ENCODE measurements at regions not wholly inside any gene's neighbourhood (a gene's known extent, or its start where the extent isn't known, plus 50 kb on each side); places are given as distances from the start of the nearest gene placed in this dataset.

- Histone ChIP-seq H2BK12ac (ENCODE audit: low read depth, low read length) (no peak overlapping the region), H2BK15ac (ENCODE audit: low read length) (no peak overlapping the region), H3K36me3 (ENCODE audit: control insufficient read depth in 2 of 4, insufficient read depth in 4 of 4, low read length in 3 of 4) (no peaks in the 10 kb centered on the region), H3K9me3 (ENCODE audit: insufficient read depth in 2 of 2, low read depth in 1 of 2, low read length in 1 of 2) (no peaks in the 10 kb centered on the region), H2AK5ac (ENCODE audit: low read depth, low read length) (no peak overlapping the region), H3K9ac (replicated peaks in 1 of 4; ENCODE audit: extremely low read depth in 1 of 4, low read depth in 3 of 4, low read length in 3 of 4) (no peak overlapping the region), H3K4me3 (ENCODE audit: extremely low read depth in 1 of 4, insufficient read depth in 2 of 4, low read depth in 3 of 4, low read length in 4 of 4) (no peak overlapping the region), H4K8ac (ENCODE audit: extremely low read depth, insufficient read depth, low read length) (no peak overlapping the region), H3K4ac (replicated peaks; ENCODE audit: insufficient read length, low read depth, low read length) (no peak overlapping the region), H4K5ac (ENCODE audit: insufficient read length, low read depth, low read length) (no peak overlapping the region), H3K23me2 (ENCODE audit: low read depth, low read length) (no peaks in the 10 kb centered on the region), H2AFZ (ENCODE audit: low read length) (no peak overlapping the region), H3K23ac (ENCODE audit: insufficient read length) (no peak overlapping the region), H4K20me1 (replicated peaks in 1 of 2; ENCODE audit: control insufficient read depth in 1 of 2, insufficient read depth in 2 of 2, low read length in 2 of 2) (no peaks in the 10 kb centered on the region), H3K27ac (ENCODE audit: low read depth, low read length) (no peak overlapping the region), H2BK20ac (ENCODE audit: low read length) (no peak overlapping the region), H3K56ac (replicated peaks; ENCODE audit: insufficient read length, low read depth, low read length) (no peak overlapping the region), H3K79me1 (ENCODE audit: low read depth, low read length) (no peaks in the 10 kb centered on the region), H3K14ac (ENCODE audit: insufficient read length) (no peak overlapping the region), H3K4me1 (replicated peaks in 1 of 4; ENCODE audit: control insufficient read depth in 3 of 4, insufficient read depth in 4 of 4, low read length in 3 of 4) (peaks cover 0 to 3% (median 0%) of the 10 kb centered on the region in 4 experiments; a peak in 1 of 7 replicates), H2BK5ac (ENCODE audit: low read depth, low read length) (no peak overlapping the region), H2BK120ac (replicated peaks; ENCODE audit: low read depth, low read length) (no peak overlapping the region), H3K27me3 (replicated peaks in 1 of 4; ENCODE audit: control insufficient read depth in 3 of 4, extremely low read depth in 1 of 4, insufficient read depth in 3 of 4, low read length in 3 of 4) (no peaks in the 10 kb centered on the region), H4K91ac (replicated peaks; ENCODE audit: insufficient read length, low read length) (no peak overlapping the region), H3K4me2 (ENCODE audit: insufficient read depth in 1 of 2, low read depth in 2 of 2, low read length in 2 of 2) (no peak overlapping the region), H3K79me2 (ENCODE audit: control insufficient read depth in 1 of 2, insufficient read depth in 2 of 2, low read length in 2 of 2) (no peaks in the 10 kb centered on the region), H3K18ac (ENCODE audit: extremely low read depth, low read length) (no peak overlapping the region)
- FAIRE-seq (no peak), DNase-seq (ENCODE audit: low read depth in 1 of 2, low spot score in 2 of 2) (no peak)
- ChIA-PET CTCF (ENCODE audit: partially characterized antibody) (no interaction called here), POLR2A (ENCODE audit: partially characterized antibody) (no interaction called here)
- 100% methylated on average over 1 of the region's 1 CpG; no CpG with 5 or more reads in 1 of the 2 experiments for WGBS, 2 experiments (ENCODE audit: extremely low coverage in 1 of 2, insufficient coverage in 1 of 2, insufficient read length in 1 of 2, insufficient replicate concordance in 2 of 2, low coverage in 1 of 2, low lambda C conversion rate in 2 of 2, missing lambda C conversion rate in 1 of 2)
- no peak for TF ChIP-seq EGR1 (IDR thresholded peaks at IDR 0.05; ENCODE audit: borderline replicate concordance, low read depth, low read length)
- no peak for TF ChIP-seq BACH1 (IDR thresholded peaks at IDR 0.05; ENCODE audit: low read length)
- TF ChIP-seq TCF12 (IDR thresholded peaks at IDR 0.05; ENCODE audit: low read depth, low read length) = no peak
- TF ChIP-seq SIX5 (IDR thresholded peaks at IDR 0.05; ENCODE audit: low read depth, low read length) = no peak
- TF ChIP-seq SIRT6 (IDR thresholded peaks at IDR 0.05; ENCODE audit: low read length) = no peak
- TF ChIP-seq BRCA1 (IDR thresholded peaks at IDR 0.05; ENCODE audit: low read depth, low read length) = no peak
- no peak for TF ChIP-seq EZH2 (IDR thresholded peaks at IDR 0.05; ENCODE audit: low read depth, low read length, severe bottlenecking)
Observed at GRCh38 chr12:93102312-93102711, 173.2 kb upstream of the EEA1 start.

Data from H1 (cell line).